B cell (primary cell): ENCODE measurements at regions not wholly inside any gene's neighbourhood (a gene's known extent, or its start where the extent isn't known, plus 50 kb on each side); places are given as distances from the start of the nearest gene placed in this dataset.

Experiments used
- CTCF ChIP-seq: fragments of 200-600 bp; IDR thresholded peaks from one replicate; pipeline ENCODE4 v1.8.0; 2022; ENCODE audit warnings: antibody characterized with exemption, mild to moderate bottlenecking
- EZH2 ChIP-seq: IDR thresholded peaks from 2 replicates; pipeline ENCODE4 v1.6.1; 2012; ENCODE audit warnings: borderline replicate concordance, low read depth, mild to moderate bottlenecking, moderate library complexity, low read length; ENCODE audit not compliant: insufficient read depth, poor library complexity, severe bottlenecking

- TF ChIP-seq CTCF (no peak), EZH2 (no peak)
These were observed 560.8 kb upstream of the CELF2 start for GRCh38 chr10:10456856-10457255.
